Colonic mucosa (tissue), 4 donors: ENCODE measurements at regions not wholly inside any gene's neighbourhood (a gene's known extent, or its start where the extent isn't known, plus 50 kb on each side); places are given as distances from the start of the nearest gene placed in this dataset.

ENCODE experiments used
- DNase-seq: peaks from one replicate; pipeline ENCODE4 v3.0.0-alpha.2; 2020
- H3K27ac ChIP-seq: fragments of 200-600 bp; one replicate; pipeline ENCODE4 v1.8.0; 2021
- H3K27me3 ChIP-seq: fragments of 200-600 bp; one replicate; pipeline ENCODE4 v1.8.0; 2021
- H3K36me3 ChIP-seq: fragments of 200-600 bp; one replicate; pipeline ENCODE4 v1.8.0; 2021
- H3K4me1 ChIP-seq: fragments of 200-600 bp; one replicate; pipeline ENCODE4 v1.8.0; 2021; ENCODE audit warnings: mild to moderate bottlenecking
- H3K4me3 ChIP-seq: fragments of 200-600 bp; one replicate; pipeline ENCODE4 v1.8.0; 2021
- H3K9ac ChIP-seq, 2 donors: one replicate each; pipeline ENCODE4 v1.7.0; 2013; ENCODE audit warnings: control low read depth in 2 of 2, low read depth in 2 of 2, low read length in 2 of 2
- H3K9me3 ChIP-seq: fragments of 200-600 bp; one replicate; pipeline ENCODE4 v1.8.0; 2021
- intact Hi-C: fragments of 100-400 bp; cut with DNase I; formaldehyde crosslinking; loops from one replicate; pipeline ENCODE4 v1.14.1; 2022
- TF ChIP-seq, protein P1 (sequence below): fragments of 200-600 bp; IDR thresholded peaks from one replicate; pipeline ENCODE4 v1.8.0; 2022; ENCODE audit warnings: antibody characterized with exemption, mild to moderate bottlenecking
- donor health status: healthy.
- donor health status: DM: no; HTN: no; CAD: no.
- donor health status: DM: no; HTN: no; CAD: no.

DNA sequence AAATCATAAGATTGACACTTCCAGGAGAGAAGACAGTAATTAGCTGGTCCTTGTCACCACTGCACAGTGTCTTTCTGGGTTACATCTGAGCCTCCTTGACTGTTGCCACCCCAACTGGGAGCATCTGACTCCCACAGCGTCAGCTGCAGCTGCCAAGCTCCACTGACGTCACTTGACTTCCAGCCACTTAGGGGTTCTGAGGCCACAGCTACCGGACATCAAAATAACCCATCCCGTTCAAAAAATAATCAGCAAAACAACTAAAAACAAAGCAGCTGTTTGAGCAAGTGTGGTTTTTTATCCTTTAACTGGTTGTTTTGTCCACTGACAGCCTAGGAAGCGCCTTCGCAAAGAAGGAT lies 206.5 kb upstream of the AGAP1 start:
- H3K9ac ChIP-seq = no peak overlapping the region
- H3K36me3 ChIP-seq = no peaks in the 10 kb centered on the region
- no peaks in the 10 kb centered on the region for H3K9me3 ChIP-seq
- H3K27ac ChIP-seq = no peak overlapping the region
- no peak for DNase-seq
- intact Hi-C loops = no loop called here
- no peaks in the 10 kb centered on the region for H3K27me3 ChIP-seq
- no peaks in the 10 kb centered on the region for H3K4me1 ChIP-seq
- TF ChIP-seq, protein P1, sequence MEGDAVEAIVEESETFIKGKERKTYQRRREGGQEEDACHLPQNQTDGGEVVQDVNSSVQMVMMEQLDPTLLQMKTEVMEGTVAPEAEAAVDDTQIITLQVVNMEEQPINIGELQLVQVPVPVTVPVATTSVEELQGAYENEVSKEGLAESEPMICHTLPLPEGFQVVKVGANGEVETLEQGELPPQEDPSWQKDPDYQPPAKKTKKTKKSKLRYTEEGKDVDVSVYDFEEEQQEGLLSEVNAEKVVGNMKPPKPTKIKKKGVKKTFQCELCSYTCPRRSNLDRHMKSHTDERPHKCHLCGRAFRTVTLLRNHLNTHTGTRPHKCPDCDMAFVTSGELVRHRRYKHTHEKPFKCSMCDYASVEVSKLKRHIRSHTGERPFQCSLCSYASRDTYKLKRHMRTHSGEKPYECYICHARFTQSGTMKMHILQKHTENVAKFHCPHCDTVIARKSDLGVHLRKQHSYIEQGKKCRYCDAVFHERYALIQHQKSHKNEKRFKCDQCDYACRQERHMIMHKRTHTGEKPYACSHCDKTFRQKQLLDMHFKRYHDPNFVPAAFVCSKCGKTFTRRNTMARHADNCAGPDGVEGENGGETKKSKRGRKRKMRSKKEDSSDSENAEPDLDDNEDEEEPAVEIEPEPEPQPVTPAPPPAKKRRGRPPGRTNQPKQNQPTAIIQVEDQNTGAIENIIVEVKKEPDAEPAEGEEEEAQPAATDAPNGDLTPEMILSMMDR = no peak
- H3K4me3 ChIP-seq = no peak overlapping the region

DNA sequence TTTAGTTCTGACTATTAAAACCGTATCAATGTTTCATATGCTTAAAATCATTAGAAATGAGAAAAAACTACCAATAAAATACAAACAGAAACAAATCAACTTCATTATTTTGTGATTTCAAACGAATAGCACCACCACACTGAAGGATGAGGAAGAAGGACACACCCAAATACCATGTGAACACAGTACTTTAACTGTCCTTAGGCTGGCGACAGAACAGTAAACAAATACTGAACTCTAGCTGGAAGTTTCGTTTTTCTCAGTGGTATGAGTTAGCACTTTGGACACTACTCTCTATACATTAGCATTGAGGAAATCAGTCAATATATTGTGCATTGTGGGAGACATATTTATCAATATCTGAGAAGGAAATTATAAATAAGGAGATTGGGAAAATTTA lies 202.4 kb upstream of the AGAP1 start:
- Histone ChIP-seq H3K27me3 (no peaks in the 10 kb centered on the region), H3K4me1 (no peaks in the 10 kb centered on the region), H3K27ac (no peak overlapping the region), H3K9me3 (no peaks in the 10 kb centered on the region), H3K4me3 (no peak overlapping the region), H3K9ac (no peak overlapping the region), H3K36me3 (no peaks in the 10 kb centered on the region)
- intact Hi-C loops = no loop called here
- TF ChIP-seq, protein P1 = no peak
- DNase-seq = no peak

DNA sequence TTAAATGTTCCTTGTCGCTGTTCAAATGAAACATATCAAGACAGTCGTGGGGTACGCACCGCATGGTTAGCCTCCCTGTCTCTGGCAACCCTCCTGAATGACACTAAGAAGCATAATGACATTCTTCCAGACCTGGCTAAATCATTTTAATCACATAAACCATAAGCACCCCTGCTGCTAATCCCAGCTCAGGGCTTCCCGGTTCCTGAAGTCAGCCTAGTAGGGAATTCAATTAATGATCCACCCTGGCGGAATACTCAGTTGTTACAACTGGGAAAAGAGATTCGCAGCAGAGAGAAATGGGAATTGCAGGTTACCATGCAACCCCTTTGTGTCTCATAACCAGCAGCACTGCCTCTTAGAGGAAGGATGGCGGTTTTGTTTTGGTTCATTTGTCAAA lies 200.8 kb upstream of the AGAP1 start:
- Histone ChIP-seq H3K36me3 (no peaks in the 10 kb centered on the region), H3K9me3 (no peaks in the 10 kb centered on the region), H3K4me1 (no peaks in the 10 kb centered on the region), H3K4me3 (no peak overlapping the region), H3K27me3 (no peaks in the 10 kb centered on the region), H3K9ac (no peak overlapping the region), H3K27ac (no peak overlapping the region)
- intact Hi-C loops = no loop called here
- TF ChIP-seq, protein P1 = no peak
- DNase-seq = no peak

DNA sequence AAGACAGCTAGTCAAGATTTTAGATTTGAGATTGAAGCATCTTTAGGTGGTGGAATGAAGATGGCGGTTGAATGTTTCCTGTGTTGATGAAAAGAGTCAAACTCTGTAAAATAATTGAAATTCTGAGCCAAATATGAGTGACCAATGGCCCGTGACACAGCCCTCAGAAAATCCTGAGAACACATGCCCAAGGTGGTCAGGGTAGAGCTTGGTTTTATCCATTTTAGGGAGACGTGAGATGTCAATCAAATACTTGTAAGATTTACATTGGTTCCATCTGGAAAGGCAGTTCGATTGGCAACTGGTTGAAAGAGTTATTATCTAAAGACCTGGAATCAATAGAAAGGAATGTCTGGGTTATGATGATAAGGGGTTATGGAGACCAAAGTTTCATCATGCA lies 198.0 kb upstream of the AGAP1 start:
- TF ChIP-seq, protein P1 = no peak
- Histone ChIP-seq H3K36me3 (no peaks in the 10 kb centered on the region), H3K9ac (no peak overlapping the region), H3K9me3 (no peaks in the 10 kb centered on the region), H3K4me3 (no peak overlapping the region), H3K4me1 (no peaks in the 10 kb centered on the region), H3K27ac (no peak overlapping the region), H3K27me3 (no peaks in the 10 kb centered on the region)
- intact Hi-C loops = no loop called here
- no peak for DNase-seq

DNA sequence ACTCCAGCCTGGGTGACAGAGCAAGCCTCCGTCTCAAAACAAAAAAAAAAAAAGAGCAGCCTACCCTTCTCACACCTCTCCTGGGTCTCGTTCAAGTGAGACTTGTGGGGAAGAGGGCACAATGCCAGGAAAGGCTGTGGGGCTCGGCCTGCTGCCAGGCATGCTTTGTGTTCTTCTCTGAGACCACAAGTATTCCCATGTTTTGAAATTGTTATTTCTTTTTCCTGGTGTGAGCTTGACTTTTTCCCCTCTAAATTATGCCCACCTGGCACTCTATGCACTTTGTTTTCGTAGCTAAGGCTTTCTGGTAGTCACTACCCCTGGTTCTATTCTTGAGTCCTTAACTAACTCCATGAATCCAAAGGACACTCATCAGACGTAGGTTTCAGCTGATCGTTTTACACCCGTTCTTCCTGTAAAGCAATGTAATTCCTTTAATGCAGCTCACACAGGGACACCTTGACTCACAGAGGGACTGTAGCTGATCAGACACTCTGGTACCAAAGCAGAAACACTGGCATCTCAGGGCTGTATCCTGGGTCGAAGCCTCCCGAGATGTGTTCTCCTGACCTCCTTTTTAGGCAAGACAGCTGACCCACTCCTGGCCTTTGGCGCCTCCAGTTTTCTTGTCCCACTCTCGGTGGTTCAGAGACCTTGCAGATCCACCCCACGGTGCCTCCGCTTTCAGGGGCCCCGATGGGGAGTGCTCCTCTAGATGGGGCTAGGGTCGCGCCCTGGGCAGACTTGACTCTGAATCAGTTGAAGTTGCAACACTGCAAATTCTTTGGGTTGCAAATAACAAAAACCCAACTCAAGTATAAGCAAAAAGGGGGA lies 193.3 kb upstream of the AGAP1 start:
- H3K27me3 ChIP-seq = no peaks in the 10 kb centered on the region
- H3K4me3 ChIP-seq = no peak overlapping the region
- TF ChIP-seq, protein P1 = no peak
- H3K9ac ChIP-seq = no peak overlapping the region
- intact Hi-C loops = no loop called here
- no peaks in the 10 kb centered on the region for H3K4me1 ChIP-seq
- no peaks in the 10 kb centered on the region for H3K36me3 ChIP-seq
- DNase-seq = no peak
- no peaks in the 10 kb centered on the region for H3K9me3 ChIP-seq
- H3K27ac ChIP-seq = no peak overlapping the region
